PC-9 (cell line): ENCODE measurements at regions not wholly inside any gene's neighbourhood (a gene's known extent, or its start where the extent isn't known, plus 50 kb on each side); places are given as distances from the start of the nearest gene placed in this dataset.

Experiments
- EZH2 ChIP-seq: fragments of 200-600 bp; sonication (generic); IDR thresholded peaks from 2 replicates; pipeline ENCODE4 v1.8.0; 2017; ENCODE audit warnings: antibody characterized with exemption, low read depth
- TF ChIP-seq, protein P1 (sequence below): fragments of 200-600 bp; sonication (generic); conservative IDR thresholded peaks from 2 replicates; pipeline ENCODE4 v1.6.1; 2017; ENCODE audit warnings: mixed run types, antibody characterized with exemption, mild to moderate bottlenecking, moderate library complexity

DNA sequence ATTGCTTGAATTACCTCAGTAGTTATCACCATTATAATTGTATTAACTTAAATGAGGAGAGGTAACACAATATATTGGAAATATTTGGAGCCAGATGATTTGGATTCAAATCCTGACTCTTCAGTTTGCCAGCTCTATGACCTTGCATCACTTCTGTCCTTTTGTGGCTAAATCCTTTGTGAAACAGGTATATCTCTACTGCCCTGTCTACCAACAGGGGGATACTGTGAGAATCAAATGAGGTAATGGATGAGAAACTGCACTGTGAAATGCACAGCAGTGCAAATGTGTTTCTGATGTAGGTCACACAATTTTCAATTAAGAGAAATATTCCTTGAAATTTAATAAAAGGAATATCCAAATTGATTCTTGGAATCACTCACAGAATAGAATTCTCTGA lies 58.8 kb downstream of the CCDC54 start:
- TF ChIP-seq, protein P1, sequence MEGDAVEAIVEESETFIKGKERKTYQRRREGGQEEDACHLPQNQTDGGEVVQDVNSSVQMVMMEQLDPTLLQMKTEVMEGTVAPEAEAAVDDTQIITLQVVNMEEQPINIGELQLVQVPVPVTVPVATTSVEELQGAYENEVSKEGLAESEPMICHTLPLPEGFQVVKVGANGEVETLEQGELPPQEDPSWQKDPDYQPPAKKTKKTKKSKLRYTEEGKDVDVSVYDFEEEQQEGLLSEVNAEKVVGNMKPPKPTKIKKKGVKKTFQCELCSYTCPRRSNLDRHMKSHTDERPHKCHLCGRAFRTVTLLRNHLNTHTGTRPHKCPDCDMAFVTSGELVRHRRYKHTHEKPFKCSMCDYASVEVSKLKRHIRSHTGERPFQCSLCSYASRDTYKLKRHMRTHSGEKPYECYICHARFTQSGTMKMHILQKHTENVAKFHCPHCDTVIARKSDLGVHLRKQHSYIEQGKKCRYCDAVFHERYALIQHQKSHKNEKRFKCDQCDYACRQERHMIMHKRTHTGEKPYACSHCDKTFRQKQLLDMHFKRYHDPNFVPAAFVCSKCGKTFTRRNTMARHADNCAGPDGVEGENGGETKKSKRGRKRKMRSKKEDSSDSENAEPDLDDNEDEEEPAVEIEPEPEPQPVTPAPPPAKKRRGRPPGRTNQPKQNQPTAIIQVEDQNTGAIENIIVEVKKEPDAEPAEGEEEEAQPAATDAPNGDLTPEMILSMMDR: no peak
- no peak for TF ChIP-seq EZH2
